HG02642 (cell line): ENCODE measurements at regions not wholly inside any gene's neighbourhood (a gene's known extent, or its start where the extent isn't known, plus 50 kb on each side); places are given as distances from the start of the nearest gene placed in this dataset.

Source experiments
- ATAC-seq: cut with Tn5 transposase; IDR thresholded peaks from one replicate; pipeline ENCODE4 v1.9.1; 2021; ENCODE audit warnings: mild to moderate bottlenecking; ENCODE audit not compliant: unreplicated experiment, poor library complexity

GRCh38 chr9:129323376-129323998, 145.4 kb upstream of the IER5L start:
- no peak for ATAC-seq

GRCh38 chr9:129322641-129323375, 144.7 kb upstream of the IER5L start:
- ATAC-seq: no peak

GRCh38 chr9:129322022-129322621, 144.1 kb upstream of the IER5L start:
- no peak for ATAC-seq

GRCh38 chr9:129321286-129322021, 143.4 kb upstream of the IER5L start:
- no peak for ATAC-seq

GRCh38 chr9:129320575-129321285, 142.7 kb upstream of the IER5L start:
- peak; percentile 64 for ATAC-seq

- ATAC-seq: no peak
These were observed 141.9 kb upstream of the IER5L start for GRCh38 chr9:129319938-129320481.

GRCh38 chr9:129319076-129319937, 141.2 kb upstream of the IER5L start:
- ATAC-seq: no peak

GRCh38 chr9:129318121-129319075, 140.3 kb upstream of the IER5L start:
- no peak for ATAC-seq

GRCh38 chr9:129317179-129318011, 139.3 kb upstream of the IER5L start:
- no peak for ATAC-seq

GRCh38 chr9:129316281-129317030, 138.4 kb upstream of the IER5L start:
- no peak for ATAC-seq

- ATAC-seq: no peak
These were observed 135.4 kb upstream of the IER5L start for GRCh38 chr9:129313331-129313955.

- no peak for ATAC-seq
These were observed 134.4 kb upstream of the IER5L start for GRCh38 chr9:129312251-129313122.

- no peak for ATAC-seq
These were observed 133.6 kb upstream of the IER5L start for GRCh38 chr9:129311643-129312042.

- ATAC-seq: no peak
These were observed 132.7 kb upstream of the IER5L start for GRCh38 chr9:129310666-129311350.

GRCh38 chr9:129309906-129310305, 131.8 kb upstream of the IER5L start:
- ATAC-seq: no peak
